ENCODE measurements at regions not wholly inside any gene's neighbourhood (a gene's known extent, or its start where the extent isn't known, plus 50 kb on each side); places are given as distances from the start of the nearest gene placed in this dataset.

- TF ChIP-seq POLR2A (IDR thresholded peaks at IDR 0.05; ENCODE audit: low read depth, low read length) (no peak), TAF1 (IDR thresholded peaks at IDR 0.05; ENCODE audit: borderline replicate concordance, low read depth, low read length) (no peak)
Measured at GRCh38 chr15:25240461-25241021, 198.3 kb downstream of the UBE3A start.
